ENCODE measurements at regions not wholly inside any gene's neighbourhood (a gene's known extent, or its start where the extent isn't known, plus 50 kb on each side); places are given as distances from the start of the nearest gene placed in this dataset.

DNA sequence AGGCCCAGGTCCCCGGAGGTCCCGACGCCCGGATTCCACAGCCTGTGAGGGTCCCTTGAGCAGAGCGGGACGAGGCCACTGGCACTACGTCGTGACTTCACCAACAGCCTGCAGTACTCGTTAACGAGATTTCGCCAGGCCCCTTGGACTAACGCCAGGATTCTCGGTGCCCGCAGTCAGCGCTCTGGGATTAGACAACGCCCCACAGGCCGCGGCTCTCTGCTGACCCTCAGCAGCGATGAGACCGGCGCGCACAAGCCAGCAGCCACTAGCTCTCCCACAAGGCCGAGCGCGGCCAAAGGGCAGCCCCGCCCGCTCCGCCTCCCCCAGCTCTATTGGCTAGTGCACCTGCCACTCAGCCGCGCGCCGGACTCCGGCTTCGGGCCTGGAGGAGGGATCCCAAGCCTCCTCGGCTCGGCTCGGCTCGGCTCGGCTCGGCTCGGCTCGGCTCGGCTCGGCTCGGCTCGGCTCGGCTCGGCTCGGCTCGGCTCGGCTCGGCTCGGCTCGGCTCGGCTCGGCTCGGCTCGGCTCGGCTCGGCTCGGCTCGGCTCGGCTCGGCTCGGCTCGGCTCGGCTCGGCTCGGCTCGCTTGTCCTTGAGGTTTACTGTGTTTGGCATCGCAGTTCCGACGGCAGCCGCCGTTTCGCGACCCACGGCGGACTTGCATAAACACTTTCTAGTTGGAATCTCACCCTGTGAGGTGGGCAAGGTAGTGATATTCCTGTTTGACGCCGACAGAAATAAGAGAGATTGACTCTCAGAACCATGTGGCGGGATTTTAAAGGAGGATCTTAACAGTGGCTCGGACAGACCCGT lies 231.7 kb upstream of the SERP2 start (continued):
- 0 out of 2 replicates have a peak, but pooled peaks have one; percentile 74 for TF ChIP-seq MZF1 (CRISPR knock-in tag; IDR thresholded peaks at IDR 0.05; ENCODE audit: borderline replicate concordance)
- no peak for TF ChIP-seq PRMT3 (CRISPR knock-in tag; IDR thresholded peaks at IDR 0.05; ENCODE audit: borderline replicate concordance, low read depth)
- TF ChIP-seq GPN1 (CRISPR knock-in tag; IDR thresholded peaks at IDR 0.05; ENCODE audit: borderline replicate concordance) = no peak
- no peak for TF ChIP-seq ZNF570 (CRISPR knock-in tag; IDR thresholded peaks at IDR 0.05; ENCODE audit: borderline replicate concordance)
- no peak for TF ChIP-seq MAFK (conservative IDR thresholded peaks at IDR 0.05 in 1 of 2, IDR thresholded peaks at IDR 0.05 in 1 of 2; ENCODE audit: low read length in 2 of 2)
- no peak for TF ChIP-seq ZFYVE20 (CRISPR knock-in tag; IDR thresholded peaks at IDR 0.05; ENCODE audit: borderline replicate concordance, low read depth)
- peak; percentile 65; the same call in 1 of the 2 replicates for TF ChIP-seq SAFB2 (CRISPR knock-in tag; IDR thresholded peaks at IDR 0.05; ENCODE audit: borderline replicate concordance, low read depth)
- TF ChIP-seq, protein P1, sequence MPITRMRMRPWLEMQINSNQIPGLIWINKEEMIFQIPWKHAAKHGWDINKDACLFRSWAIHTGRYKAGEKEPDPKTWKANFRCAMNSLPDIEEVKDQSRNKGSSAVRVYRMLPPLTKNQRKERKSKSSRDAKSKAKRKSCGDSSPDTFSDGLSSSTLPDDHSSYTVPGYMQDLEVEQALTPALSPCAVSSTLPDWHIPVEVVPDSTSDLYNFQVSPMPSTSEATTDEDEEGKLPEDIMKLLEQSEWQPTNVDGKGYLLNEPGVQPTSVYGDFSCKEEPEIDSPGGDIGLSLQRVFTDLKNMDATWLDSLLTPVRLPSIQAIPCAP (CRISPR knock-in tag; IDR thresholded peaks at IDR 0.05; ENCODE audit: low read depth) = no peak
- no peak for TF ChIP-seq GTF2F1 (IDR thresholded peaks at IDR 0.05; ENCODE audit: low read length)
- TF ChIP-seq PAX8 (CRISPR knock-in tag; IDR thresholded peaks at IDR 0.05; ENCODE audit: borderline replicate concordance) = no peak
- TF ChIP-seq CBX1 (IDR thresholded peaks at IDR 0.05; ENCODE audit: low read depth) = peak; percentile 90
- no peak for TF ChIP-seq NCOA1 (CRISPR knock-in tag; IDR thresholded peaks at IDR 0.05)
- no peak for TF ChIP-seq EHMT2 (IDR thresholded peaks at IDR 0.05; ENCODE audit: borderline replicate concordance, low read depth, low read length)
- no peak for TF ChIP-seq RFX3 (CRISPR knock-in tag; IDR thresholded peaks at IDR 0.05)
- no peak for TF ChIP-seq ZNF382 (CRISPR knock-in tag; IDR thresholded peaks at IDR 0.05; ENCODE audit: borderline replicate concordance)
- TF ChIP-seq, protein P2, sequence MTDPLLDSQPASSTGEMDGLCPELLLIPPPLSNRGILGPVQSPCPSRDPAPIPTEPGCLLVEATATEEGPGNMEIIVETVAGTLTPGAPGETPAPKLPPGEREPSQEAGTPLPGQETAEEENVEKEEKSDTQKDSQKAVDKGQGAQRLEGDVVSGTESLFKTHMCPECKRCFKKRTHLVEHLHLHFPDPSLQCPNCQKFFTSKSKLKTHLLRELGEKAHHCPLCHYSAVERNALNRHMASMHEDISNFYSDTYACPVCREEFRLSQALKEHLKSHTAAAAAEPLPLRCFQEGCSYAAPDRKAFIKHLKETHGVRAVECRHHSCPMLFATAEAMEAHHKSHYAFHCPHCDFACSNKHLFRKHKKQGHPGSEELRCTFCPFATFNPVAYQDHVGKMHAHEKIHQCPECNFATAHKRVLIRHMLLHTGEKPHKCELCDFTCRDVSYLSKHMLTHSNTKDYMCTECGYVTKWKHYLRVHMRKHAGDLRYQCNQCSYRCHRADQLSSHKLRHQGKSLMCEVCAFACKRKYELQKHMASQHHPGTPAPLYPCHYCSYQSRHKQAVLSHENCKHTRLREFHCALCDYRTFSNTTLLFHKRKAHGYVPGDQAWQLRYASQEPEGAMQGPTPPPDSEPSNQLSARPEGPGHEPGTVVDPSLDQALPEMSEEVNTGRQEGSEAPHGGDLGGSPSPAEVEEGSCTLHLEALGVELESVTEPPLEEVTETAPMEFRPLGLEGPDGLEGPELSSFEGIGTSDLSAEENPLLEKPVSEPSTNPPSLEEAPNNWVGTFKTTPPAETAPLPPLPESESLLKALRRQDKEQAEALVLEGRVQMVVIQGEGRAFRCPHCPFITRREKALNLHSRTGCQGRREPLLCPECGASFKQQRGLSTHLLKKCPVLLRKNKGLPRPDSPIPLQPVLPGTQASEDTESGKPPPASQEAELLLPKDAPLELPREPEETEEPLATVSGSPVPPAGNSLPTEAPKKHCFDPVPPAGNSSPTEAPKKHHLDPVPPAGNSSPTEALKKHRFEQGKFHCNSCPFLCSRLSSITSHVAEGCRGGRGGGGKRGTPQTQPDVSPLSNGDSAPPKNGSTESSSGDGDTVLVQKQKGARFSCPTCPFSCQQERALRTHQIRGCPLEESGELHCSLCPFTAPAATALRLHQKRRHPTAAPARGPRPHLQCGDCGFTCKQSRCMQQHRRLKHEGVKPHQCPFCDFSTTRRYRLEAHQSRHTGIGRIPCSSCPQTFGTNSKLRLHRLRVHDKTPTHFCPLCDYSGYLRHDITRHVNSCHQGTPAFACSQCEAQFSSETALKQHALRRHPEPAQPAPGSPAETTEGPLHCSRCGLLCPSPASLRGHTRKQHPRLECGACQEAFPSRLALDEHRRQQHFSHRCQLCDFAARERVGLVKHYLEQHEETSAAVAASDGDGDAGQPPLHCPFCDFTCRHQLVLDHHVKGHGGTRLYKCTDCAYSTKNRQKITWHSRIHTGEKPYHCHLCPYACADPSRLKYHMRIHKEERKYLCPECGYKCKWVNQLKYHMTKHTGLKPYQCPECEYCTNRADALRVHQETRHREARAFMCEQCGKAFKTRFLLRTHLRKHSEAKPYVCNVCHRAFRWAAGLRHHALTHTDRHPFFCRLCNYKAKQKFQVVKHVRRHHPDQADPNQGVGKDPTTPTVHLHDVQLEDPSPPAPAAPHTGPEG (CRISPR knock-in tag; IDR thresholded peaks at IDR 0.05) = peak; percentile 52; the same call in 1 of the 2 replicates
- TF ChIP-seq RAD21 (CRISPR knock-in tag; IDR thresholded peaks at IDR 0.05) = peak; percentile 57; the same call in 1 of the 2 replicates
- no peak for TF ChIP-seq NFE2L1 (CRISPR knock-in tag; IDR thresholded peaks at IDR 0.05; ENCODE audit: borderline replicate concordance)
- TF ChIP-seq ZNF331 (CRISPR knock-in tag; IDR thresholded peaks at IDR 0.05) = peak; percentile 29; the same call in 1 of the 2 replicates
- TF ChIP-seq KDM5B (CRISPR knock-in tag; IDR thresholded peaks at IDR 0.05; ENCODE audit: borderline replicate concordance) = peak; percentile 94; the same call in 1 of the 2 replicates
- TF ChIP-seq ZFAT (CRISPR knock-in tag; conservative IDR thresholded peaks at IDR 0.05) = peak; percentile 93
- TF ChIP-seq ESRRA (CRISPR knock-in tag; IDR thresholded peaks at IDR 0.05; ENCODE audit: low read depth) = 0 out of 2 replicates have a peak, but pooled peaks have one; percentile 21
- TF ChIP-seq TMF1 (CRISPR knock-in tag; IDR thresholded peaks at IDR 0.05; ENCODE audit: low read depth) = peak; percentile 88
- no peak for TF ChIP-seq ZBTB42 (CRISPR knock-in tag; IDR thresholded peaks at IDR 0.05)
- no peak for TF ChIP-seq MATR3 (CRISPR knock-in tag; IDR thresholded peaks at IDR 0.05)
